ENCODE measurements at regions not wholly inside any gene's neighbourhood (a gene's known extent, or its start where the extent isn't known, plus 50 kb on each side); places are given as distances from the start of the nearest gene placed in this dataset.

DNA sequence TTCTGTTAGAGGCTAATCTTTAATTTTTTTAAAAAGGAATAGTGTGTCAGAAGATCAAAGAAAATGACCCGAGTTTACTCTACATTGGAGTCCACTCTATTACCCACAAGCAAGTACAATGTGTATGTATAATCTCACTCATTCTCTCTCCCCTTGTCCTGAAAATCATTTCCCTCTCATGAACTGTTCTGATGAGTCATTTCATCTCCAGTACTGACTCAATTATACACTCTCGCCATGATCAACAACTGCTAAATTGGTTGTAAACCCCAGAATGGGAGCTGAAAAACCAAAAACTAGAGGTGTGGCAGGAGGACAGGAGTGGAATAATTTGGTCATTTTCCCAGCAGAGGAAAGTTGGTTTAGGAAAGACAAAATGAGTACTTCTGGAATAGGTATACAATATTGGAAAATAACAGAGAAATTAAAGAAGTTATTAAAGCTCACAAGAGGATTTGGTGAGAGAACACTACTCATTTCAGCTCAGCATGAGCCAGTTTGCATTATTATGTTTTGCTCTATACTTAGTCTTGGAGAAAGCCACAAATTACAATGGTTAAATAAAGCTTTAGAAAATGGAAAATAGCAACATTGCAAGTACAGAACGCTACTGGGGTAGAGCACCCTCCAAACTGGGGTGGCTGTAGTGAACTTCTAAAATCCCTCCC, 144.3 kb upstream of the PFN2 start:
- Histone ChIP-seq H3K79me2 (ENCODE audit: insufficient read depth, low read depth) (no peaks in the 10 kb centered on the region), H3K4me2 (no peak overlapping the region), H3K27me3 (ENCODE audit: insufficient read depth, low read depth) (no peaks in the 10 kb centered on the region), H3K4me1 (ENCODE audit: low read depth, poor library complexity, severe bottlenecking) (no peaks in the 10 kb centered on the region), H3K9ac (no peak overlapping the region), H3K4me3 (IDR thresholded peaks at IDR 0.05; ENCODE audit: insufficient read depth, low read depth, low read length) (no peak overlapping the region), H2AFZ (ENCODE audit: low read depth) (no peak overlapping the region), H4K20me1 (ENCODE audit: insufficient read depth) (no peaks in the 10 kb centered on the region), H3K27ac (no peak overlapping the region), H3K36me3 (ENCODE audit: insufficient read depth) (no peaks in the 10 kb centered on the region)
- TF ChIP-seq, protein P1, sequence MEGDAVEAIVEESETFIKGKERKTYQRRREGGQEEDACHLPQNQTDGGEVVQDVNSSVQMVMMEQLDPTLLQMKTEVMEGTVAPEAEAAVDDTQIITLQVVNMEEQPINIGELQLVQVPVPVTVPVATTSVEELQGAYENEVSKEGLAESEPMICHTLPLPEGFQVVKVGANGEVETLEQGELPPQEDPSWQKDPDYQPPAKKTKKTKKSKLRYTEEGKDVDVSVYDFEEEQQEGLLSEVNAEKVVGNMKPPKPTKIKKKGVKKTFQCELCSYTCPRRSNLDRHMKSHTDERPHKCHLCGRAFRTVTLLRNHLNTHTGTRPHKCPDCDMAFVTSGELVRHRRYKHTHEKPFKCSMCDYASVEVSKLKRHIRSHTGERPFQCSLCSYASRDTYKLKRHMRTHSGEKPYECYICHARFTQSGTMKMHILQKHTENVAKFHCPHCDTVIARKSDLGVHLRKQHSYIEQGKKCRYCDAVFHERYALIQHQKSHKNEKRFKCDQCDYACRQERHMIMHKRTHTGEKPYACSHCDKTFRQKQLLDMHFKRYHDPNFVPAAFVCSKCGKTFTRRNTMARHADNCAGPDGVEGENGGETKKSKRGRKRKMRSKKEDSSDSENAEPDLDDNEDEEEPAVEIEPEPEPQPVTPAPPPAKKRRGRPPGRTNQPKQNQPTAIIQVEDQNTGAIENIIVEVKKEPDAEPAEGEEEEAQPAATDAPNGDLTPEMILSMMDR (conservative IDR thresholded peaks at IDR 0.05; ENCODE audit: low read depth, low read length) = no peak

DNA sequence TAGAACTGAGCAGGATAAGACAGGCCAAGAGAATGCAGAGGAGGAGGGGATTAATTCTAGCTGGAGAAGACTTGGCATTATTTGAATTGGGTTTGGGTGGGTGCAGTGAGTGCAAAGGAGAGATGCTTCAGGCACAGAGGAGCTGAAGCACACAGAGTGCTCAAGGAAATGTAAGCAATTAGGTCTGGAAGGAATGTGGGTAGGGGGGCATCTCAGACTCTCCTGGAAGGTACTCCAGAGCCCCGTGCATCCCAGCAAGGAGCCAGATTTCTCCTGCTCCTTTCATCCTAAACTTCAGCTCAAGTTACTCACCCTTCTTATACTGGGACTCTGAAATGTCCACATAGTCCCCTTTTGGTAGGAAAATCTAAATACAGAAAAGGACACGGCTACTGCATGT, 143.6 kb upstream of the PFN2 start:
- Histone ChIP-seq H3K79me2 (ENCODE audit: insufficient read depth, low read depth) (no peaks in the 10 kb centered on the region), H3K9ac (no peak overlapping the region), H3K4me1 (ENCODE audit: low read depth, poor library complexity, severe bottlenecking) (no peaks in the 10 kb centered on the region), H3K4me3 (IDR thresholded peaks at IDR 0.05; ENCODE audit: insufficient read depth, low read depth, low read length) (no peak overlapping the region), H4K20me1 (ENCODE audit: insufficient read depth) (no peaks in the 10 kb centered on the region), H2AFZ (ENCODE audit: low read depth) (no peak overlapping the region), H3K27ac (no peak overlapping the region), H3K4me2 (no peak overlapping the region), H3K27me3 (ENCODE audit: insufficient read depth, low read depth) (no peaks in the 10 kb centered on the region), H3K36me3 (ENCODE audit: insufficient read depth) (no peaks in the 10 kb centered on the region)
- TF ChIP-seq, protein P1 (conservative IDR thresholded peaks at IDR 0.05; ENCODE audit: low read depth, low read length) = no peak

DNA sequence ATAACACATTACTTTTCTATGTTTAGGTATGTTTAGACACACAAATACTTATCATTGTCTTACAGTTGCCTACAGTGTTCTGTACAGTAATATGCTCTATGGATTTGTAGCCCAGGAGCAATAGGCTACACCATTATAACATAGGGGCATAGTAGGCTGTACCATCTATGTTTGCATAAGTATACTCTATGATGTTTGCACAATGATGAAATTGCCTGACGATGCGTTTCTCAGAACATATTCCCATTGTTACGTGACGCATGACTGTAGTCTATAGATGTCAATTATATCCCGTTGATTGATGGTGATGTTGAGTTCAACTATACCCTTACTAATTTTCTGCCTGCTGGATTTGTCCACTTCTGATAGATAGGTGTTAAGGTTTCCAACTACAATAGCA, 139.4 kb upstream of the PFN2 start:
- Histone ChIP-seq H3K4me3 (IDR thresholded peaks at IDR 0.05; ENCODE audit: insufficient read depth, low read depth, low read length) (no peak overlapping the region), H4K20me1 (ENCODE audit: insufficient read depth) (no peaks in the 10 kb centered on the region), H2AFZ (ENCODE audit: low read depth) (no peak overlapping the region), H3K27ac (no peak overlapping the region), H3K36me3 (ENCODE audit: insufficient read depth) (no peaks in the 10 kb centered on the region), H3K4me1 (ENCODE audit: low read depth, poor library complexity, severe bottlenecking) (no peaks in the 10 kb centered on the region), H3K4me2 (no peak overlapping the region), H3K9ac (no peak overlapping the region), H3K27me3 (ENCODE audit: insufficient read depth, low read depth) (no peaks in the 10 kb centered on the region), H3K79me2 (ENCODE audit: insufficient read depth, low read depth) (no peaks in the 10 kb centered on the region)
- TF ChIP-seq, protein P1 (conservative IDR thresholded peaks at IDR 0.05; ENCODE audit: low read depth, low read length) = no peak

DNA sequence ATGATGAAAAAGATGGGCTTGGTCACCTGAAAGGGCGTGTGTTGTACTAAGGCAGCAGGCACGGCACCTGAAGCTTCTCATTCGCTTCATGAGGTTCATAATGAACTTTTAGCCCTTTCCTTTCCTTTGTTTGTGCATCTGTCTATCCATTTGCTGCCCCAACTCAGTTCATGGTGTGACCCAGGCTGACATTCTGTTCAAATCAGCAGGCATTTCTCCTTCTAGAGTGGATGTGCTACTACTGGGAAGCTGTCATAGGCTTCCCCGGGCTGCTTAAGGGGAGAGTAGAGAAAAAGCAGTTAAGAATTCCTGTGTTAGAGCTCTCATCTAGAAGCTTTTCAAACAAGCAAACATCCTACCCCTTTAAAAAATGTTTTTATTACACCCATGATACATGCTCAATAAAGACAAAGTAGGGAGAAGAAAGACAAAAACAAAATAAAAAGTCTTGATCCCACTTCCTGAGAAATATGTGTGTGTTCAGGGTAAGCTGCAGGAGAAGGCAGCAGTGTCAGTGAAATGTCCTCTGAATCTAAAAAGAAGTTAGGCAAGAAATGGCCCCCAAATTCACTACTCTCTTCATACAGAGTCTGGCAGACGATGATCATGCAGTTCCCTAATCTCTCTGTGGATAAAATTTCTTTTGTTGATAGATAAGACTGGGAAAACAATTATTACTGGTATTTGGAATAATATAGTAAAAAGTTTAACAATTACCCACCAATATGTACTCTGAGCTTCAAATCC, 136.9 kb upstream of the PFN2 start:
- H3K4me2 ChIP-seq = no peak overlapping the region
- H3K9ac ChIP-seq = no peak overlapping the region
- no peak overlapping the region for H3K27ac ChIP-seq

More for the DNA sequence above, 136.9 kb upstream of the PFN2 start:
- no peak overlapping the region for H3K4me3 ChIP-seq (IDR thresholded peaks at IDR 0.05; ENCODE audit: insufficient read depth, low read depth, low read length)
- no peak overlapping the region for H2AFZ ChIP-seq (ENCODE audit: low read depth)
- TF ChIP-seq, protein P1 (conservative IDR thresholded peaks at IDR 0.05; ENCODE audit: low read depth, low read length) = no peak
- H3K4me1 ChIP-seq (ENCODE audit: low read depth, poor library complexity, severe bottlenecking) = no peaks in the 10 kb centered on the region
- no peaks in the 10 kb centered on the region for H3K79me2 ChIP-seq (ENCODE audit: insufficient read depth, low read depth)
- no peaks in the 10 kb centered on the region for H3K27me3 ChIP-seq (ENCODE audit: insufficient read depth, low read depth)
- H4K20me1 ChIP-seq (ENCODE audit: insufficient read depth) = no peaks in the 10 kb centered on the region
- H3K36me3 ChIP-seq (ENCODE audit: insufficient read depth) = no peaks in the 10 kb centered on the region

Data from KMS-11 (cell line).